ENCODE measurements at regions not wholly inside any gene's neighbourhood (a gene's known extent, or its start where the extent isn't known, plus 50 kb on each side); places are given as distances from the start of the nearest gene placed in this dataset.

DNA sequence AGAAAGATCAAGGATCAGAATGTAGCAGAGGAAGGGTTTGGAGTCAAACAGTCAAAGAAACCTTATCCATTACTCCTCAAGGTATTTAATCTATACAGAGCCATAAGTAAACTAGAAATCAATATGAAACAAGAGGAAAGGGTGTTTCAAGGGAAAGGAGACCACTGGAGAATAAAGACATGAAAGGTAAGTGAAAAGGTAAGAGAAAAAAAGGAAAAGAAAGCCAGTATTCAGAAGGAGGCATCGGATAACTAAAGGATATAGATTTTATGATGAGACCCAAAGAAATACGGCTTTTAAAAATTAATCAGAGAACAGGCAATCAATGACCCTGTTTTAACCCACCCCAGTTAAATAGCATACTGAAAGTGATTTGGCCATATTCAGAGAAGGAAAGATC, 438.7 kb upstream of the MIR17HG start:
- H2AFZ ChIP-seq = no peak overlapping the region
- H3K4me3 ChIP-seq = no peak overlapping the region
- TF ChIP-seq NANOG (IDR thresholded peaks at IDR 0.05; ENCODE audit: borderline replicate concordance) (no peak), ZNF114 (CRISPR knock-in tag; IDR thresholded peaks at IDR 0.05) (no peak), ETS1 (IDR thresholded peaks at IDR 0.05) (no peak), POLR2AphosphoS5 (IDR thresholded peaks at IDR 0.05; ENCODE audit: low read depth) (no peak), EZH2 (IDR thresholded peaks at IDR 0.05; ENCODE audit: low read depth, unreplicated experiment) (no peak), CREB1 (CRISPR knock-in tag; IDR thresholded peaks at IDR 0.05; ENCODE audit: low read depth) (no peak), STAT1 (IDR thresholded peaks at IDR 0.05; ENCODE audit: unreplicated experiment) (no peak), ZNF331 (CRISPR knock-in tag; IDR thresholded peaks at IDR 0.05; ENCODE audit: low read depth) (no peak), EZH2phosphoT487 (IDR thresholded peaks at IDR 0.05; ENCODE audit: unreplicated experiment) (no peak), CTCF (conservative IDR thresholded peaks at IDR 0.05; ENCODE audit: low read depth in 2 of 2) (no peak), JUNB (IDR thresholded peaks at IDR 0.05; ENCODE audit: unreplicated experiment) (no peak)
- TF ChIP-seq, protein P1, sequence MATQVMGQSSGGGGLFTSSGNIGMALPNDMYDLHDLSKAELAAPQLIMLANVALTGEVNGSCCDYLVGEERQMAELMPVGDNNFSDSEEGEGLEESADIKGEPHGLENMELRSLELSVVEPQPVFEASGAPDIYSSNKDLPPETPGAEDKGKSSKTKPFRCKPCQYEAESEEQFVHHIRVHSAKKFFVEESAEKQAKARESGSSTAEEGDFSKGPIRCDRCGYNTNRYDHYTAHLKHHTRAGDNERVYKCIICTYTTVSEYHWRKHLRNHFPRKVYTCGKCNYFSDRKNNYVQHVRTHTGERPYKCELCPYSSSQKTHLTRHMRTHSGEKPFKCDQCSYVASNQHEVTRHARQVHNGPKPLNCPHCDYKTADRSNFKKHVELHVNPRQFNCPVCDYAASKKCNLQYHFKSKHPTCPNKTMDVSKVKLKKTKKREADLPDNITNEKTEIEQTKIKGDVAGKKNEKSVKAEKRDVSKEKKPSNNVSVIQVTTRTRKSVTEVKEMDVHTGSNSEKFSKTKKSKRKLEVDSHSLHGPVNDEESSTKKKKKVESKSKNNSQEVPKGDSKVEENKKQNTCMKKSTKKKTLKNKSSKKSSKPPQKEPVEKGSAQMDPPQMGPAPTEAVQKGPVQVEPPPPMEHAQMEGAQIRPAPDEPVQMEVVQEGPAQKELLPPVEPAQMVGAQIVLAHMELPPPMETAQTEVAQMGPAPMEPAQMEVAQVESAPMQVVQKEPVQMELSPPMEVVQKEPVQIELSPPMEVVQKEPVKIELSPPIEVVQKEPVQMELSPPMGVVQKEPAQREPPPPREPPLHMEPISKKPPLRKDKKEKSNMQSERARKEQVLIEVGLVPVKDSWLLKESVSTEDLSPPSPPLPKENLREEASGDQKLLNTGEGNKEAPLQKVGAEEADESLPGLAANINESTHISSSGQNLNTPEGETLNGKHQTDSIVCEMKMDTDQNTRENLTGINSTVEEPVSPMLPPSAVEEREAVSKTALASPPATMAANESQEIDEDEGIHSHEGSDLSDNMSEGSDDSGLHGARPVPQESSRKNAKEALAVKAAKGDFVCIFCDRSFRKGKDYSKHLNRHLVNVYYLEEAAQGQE (IDR thresholded peaks at IDR 0.05; ENCODE audit: unreplicated experiment) = no peak
- TF ChIP-seq, protein P2, sequence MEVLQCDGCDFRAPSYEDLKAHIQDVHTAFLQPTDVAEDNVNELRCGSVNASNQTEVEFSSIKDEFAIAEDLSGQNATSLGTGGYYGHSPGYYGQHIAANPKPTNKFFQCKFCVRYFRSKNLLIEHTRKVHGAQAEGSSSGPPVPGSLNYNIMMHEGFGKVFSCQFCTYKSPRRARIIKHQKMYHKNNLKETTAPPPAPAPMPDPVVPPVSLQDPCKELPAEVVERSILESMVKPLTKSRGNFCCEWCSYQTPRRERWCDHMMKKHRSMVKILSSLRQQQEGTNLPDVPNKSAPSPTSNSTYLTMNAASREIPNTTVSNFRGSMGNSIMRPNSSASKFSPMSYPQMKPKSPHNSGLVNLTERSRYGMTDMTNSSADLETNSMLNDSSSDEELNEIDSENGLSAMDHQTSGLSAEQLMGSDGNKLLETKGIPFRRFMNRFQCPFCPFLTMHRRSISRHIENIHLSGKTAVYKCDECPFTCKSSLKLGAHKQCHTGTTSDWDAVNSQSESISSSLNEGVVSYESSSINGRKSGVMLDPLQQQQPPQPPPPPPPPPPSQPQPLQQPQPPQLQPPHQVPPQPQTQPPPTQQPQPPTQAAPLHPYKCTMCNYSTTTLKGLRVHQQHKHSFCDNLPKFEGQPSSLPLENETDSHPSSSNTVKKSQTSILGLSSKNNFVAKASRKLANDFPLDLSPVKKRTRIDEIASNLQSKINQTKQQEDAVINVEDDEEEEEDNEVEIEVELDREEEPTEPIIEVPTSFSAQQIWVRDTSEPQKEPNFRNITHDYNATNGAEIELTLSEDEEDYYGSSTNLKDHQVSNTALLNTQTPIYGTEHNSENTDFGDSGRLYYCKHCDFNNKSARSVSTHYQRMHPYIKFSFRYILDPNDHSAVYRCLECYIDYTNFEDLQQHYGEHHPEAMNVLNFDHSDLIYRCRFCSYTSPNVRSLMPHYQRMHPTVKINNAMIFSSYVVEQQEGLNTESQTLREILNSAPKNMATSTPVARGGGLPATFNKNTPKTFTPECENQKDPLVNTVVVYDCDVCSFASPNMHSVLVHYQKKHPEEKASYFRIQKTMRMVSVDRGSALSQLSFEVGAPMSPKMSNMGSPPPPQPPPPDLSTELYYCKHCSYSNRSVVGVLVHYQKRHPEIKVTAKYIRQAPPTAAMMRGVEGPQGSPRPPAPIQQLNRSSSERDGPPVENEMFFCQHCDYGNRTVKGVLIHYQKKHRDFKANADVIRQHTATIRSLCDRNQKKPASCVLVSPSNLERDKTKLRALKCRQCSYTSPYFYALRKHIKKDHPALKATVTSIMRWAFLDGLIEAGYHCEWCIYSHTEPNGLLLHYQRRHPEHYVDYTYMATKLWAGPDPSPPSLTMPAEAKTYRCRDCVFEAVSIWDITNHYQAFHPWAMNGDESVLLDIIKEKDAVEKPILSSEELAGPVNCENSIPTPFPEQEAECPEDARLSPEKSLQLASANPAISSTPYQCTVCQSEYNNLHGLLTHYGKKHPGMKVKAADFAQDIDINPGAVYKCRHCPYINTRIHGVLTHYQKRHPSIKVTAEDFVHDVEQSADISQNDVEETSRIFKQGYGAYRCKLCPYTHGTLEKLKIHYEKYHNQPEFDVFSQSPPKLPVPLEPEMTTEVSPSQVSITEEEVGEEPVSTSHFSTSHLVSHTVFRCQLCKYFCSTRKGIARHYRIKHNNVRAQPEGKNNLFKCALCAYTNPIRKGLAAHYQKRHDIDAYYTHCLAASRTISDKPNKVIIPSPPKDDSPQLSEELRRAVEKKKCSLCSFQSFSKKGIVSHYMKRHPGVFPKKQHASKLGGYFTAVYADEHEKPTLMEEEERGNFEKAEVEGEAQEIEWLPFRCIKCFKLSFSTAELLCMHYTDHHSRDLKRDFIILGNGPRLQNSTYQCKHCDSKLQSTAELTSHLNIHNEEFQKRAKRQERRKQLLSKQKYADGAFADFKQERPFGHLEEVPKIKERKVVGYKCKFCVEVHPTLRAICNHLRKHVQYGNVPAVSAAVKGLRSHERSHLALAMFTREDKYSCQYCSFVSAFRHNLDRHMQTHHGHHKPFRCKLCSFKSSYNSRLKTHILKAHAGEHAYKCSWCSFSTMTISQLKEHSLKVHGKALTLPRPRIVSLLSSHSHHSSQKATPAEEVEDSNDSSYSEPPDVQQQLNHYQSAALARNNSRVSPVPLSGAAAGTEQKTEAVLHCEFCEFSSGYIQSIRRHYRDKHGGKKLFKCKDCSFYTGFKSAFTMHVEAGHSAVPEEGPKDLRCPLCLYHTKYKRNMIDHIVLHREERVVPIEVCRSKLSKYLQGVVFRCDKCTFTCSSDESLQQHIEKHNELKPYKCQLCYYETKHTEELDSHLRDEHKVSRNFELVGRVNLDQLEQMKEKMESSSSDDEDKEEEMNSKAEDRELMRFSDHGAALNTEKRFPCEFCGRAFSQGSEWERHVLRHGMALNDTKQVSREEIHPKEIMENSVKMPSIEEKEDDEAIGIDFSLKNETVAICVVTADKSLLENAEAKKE (CRISPR knock-in tag; IDR thresholded peaks at IDR 0.05) = no peak
- H3K4me3 Mint-ChIP-seq = no peak overlapping the region
- DNase-seq (ENCODE audit: low spot score) (no peak), ATAC-seq (no peak)
- no peak overlapping the region for H3K27ac Mint-ChIP-seq
- H4K20me1 ChIP-seq (replicated peaks; ENCODE audit: insufficient read depth) = no peaks in the 10 kb centered on the region
- no peaks in the 10 kb centered on the region for H3K4me1 Mint-ChIP-seq
- no peaks in the 10 kb centered on the region for H3K79me2 ChIP-seq (replicated peaks; ENCODE audit: insufficient read depth)
- no peaks in the 10 kb centered on the region for H3K36me3 Mint-ChIP-seq (ENCODE audit: low read depth)
- H3K9me2 ChIP-seq (ENCODE audit: insufficient read depth) = no peaks in the 10 kb centered on the region
- H3K4me2 ChIP-seq = no peak overlapping the region
- no peaks in the 10 kb centered on the region for H3K27me3 Mint-ChIP-seq (ENCODE audit: insufficient read depth, low read depth, poor library complexity)
- H3K27ac ChIP-seq (ENCODE audit: low read depth) = no peak overlapping the region
- H3K4me1 ChIP-seq (ENCODE audit: insufficient read depth) = no peaks in the 10 kb centered on the region
- 0 out of 3 replicates have a peak, but pooled peaks cover 3% of the 10 kb centered on the region for H3K9me3 Mint-ChIP-seq
- no peaks in the 10 kb centered on the region for H3K36me3 ChIP-seq (ENCODE audit: insufficient read depth)
- H3F3A ChIP-seq (replicated peaks; ENCODE audit: low read depth) = no peaks in the 10 kb centered on the region
- no peaks in the 10 kb centered on the region for H3K27me3 ChIP-seq (ENCODE audit: insufficient read depth)

Measured in GM23338 (cell line).